Epidermal melanocyte (primary cell): ENCODE measurements at regions not wholly inside any gene's neighbourhood (a gene's known extent, or its start where the extent isn't known, plus 50 kb on each side); places are given as distances from the start of the nearest gene placed in this dataset.
"Not testable (repeated sequence)": the region's sequence is repeated elsewhere in the genome, so short reads cannot be mapped to it uniquely, and the experiment has no call there.

Experiments used
- DNase-seq: peaks from one replicate; pipeline ENCODE4 v3.0.0; 2011; ENCODE audit warnings: low spot score; ENCODE audit not compliant: insufficient read length

GRCh38 chr2:118616432-118616831 is 231.0 kb downstream of the EN1 start:
- no peak for DNase-seq

GRCh38 chr2:118614841-118615271 is 232.6 kb downstream of the EN1 start:
- no peak for DNase-seq

DNA sequence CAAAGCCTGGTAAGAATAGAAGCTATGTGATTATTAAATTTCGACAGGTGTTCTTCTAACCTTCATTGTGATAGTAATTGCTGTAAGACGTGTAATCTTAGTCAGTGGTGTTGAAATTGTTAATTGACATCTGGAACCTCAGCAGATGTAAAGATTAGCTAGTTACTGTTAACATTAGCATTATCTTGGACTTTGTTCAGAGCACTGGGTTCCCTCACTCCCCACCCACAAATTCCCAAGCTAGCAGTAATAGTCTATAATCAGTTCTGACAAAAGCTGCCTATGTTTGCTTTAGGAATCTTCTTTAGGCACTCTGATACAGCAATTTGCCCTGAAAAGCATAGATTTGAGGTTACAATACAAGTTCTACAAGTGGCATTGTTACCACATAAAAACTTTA is 233.7 kb downstream of the EN1 start:
- no peak for DNase-seq

DNA sequence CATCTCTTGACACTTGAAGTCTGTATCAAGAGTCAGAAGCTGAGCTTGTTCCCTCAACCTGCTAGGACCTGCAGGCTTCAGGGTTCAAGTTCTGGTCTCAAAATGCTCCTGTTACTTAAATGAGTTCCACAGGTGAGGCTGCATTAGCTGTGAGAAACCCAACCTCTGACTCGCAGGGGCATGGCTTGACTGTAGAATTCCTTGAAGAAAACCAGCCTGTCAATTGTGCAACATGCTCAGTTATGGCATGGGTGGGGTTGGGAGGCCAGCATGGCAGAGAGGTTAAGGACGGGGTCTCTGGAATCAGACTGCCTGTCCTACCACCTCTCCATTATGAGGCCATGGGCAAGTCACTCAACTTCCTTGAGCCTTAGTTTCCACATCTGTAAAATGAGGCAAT is 235.8 kb downstream of the EN1 start:
- DNase-seq = no peak

DNA sequence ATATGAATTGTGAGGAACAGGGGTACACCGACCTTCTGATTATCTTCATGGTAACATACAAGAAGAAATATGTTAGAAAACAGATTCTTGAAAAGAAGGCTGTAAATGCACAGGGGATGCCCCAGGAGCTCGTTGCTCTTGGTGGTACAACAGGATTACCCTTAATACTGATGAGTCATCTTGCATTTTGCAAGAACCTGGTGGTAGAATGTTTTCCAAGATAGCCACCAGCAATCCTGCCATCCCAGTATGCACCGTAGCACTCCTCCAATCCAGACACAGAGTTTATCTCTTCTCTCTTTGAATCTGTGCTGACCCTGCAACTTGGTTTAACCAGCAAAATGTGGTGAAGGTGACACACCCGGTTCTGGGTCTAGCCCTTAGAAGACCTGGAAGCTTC is 238.3 kb downstream of the EN1 start:
- DNase-seq = no peak

DNA sequence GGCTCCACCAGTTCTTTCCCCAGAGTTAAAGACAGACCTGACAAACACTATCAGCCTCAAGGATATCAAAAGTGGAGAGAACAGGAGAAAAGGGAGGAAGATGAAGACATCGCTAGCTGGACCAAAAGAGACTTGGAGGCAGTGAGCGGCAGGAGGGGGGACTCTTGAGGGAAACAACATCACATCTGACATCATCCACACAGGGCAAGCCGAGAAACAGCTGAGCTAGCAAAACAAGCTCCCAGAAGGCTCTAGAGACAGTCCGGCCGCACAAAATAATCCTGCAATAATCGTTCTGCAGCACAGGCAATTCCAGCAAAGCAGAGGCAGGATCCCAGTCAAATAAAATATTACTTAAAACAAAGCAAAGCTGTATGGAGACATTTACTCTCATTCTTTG is 239.8 kb downstream of the EN1 start:
- DNase-seq = no peak

- no peak for DNase-seq
Measured at GRCh38 chr2:118604811-118605210, 242.6 kb downstream of the EN1 start.

DNA sequence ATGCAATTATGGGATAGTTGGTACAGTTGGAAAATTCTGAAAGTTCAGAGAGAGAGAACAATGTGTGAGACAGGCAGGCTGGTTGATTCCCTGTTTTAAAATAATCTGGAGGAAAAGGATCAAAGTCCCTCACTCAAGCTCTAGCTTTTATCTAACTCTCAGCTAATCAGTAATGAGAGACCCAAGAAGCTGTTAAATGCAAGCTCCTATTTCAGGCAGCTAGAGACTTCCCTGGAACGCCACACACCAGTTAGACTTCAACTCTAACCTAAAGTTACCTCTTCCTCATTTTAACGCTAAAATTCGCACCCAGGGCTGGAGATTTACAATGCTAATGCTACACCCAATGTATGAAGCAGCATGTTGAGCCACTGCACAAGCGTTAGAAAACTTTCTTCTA is 243.1 kb downstream of the EN1 start:
- DNase-seq = no peak

- no peak for DNase-seq
Measured at GRCh38 chr2:118599141-118599540, 248.3 kb downstream of the EN1 start.

GRCh38 chr2:118596620-118597019 is 250.8 kb downstream of the EN1 start:
- no peak for DNase-seq

- DNase-seq = no peak
Measured at GRCh38 chr2:118593257-118593656, 254.2 kb downstream of the EN1 start.

- no peak for DNase-seq
Measured at GRCh38 chr2:118591223-118591622, 256.2 kb downstream of the EN1 start.

DNA sequence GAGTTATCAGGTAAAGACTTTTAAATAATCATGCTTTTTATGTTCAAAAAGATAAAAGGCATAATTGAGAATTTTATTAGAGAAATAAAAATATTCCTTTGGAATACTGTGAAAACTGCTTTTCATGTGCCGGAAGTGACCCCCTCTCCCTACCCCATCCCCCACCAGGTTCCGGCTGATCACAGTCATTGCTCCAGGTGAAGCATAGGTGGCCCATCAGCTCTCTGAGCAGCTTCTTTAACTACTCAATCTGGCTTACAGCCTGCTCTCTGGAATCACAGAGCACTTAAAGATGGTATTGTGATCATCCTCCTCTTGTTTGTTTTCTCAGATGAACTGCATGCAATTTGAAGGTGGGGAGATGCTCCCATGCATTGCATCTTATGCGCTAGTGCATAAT is 257.7 kb downstream of the EN1 start:
- no peak for DNase-seq

- no peak for DNase-seq
Measured at GRCh38 chr2:118588850-118589249, 258.6 kb downstream of the EN1 start.

DNA sequence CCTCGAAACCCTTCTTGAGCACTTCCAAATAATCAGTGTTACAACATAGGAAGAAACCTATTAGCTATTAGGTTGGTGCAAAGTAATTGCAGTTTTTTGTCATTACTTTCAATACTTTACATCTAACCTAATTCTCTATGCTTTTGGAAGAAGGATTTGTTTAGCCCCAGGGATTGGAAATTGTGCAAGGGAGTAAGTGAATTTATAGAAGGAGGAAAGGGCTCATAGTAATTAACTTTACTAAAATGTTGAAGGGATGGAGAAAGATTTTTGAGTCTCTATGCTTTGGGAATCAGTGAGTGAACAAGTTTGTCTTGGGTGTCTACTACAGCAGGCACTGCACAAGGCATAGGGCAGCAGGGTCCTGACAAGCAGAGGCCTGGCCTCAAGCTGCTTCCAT is 261.1 kb downstream of the EN1 start:
- no peak for DNase-seq

- DNase-seq = no peak
Measured at GRCh38 chr2:118584877-118585276, 262.6 kb downstream of the EN1 start.

DNA sequence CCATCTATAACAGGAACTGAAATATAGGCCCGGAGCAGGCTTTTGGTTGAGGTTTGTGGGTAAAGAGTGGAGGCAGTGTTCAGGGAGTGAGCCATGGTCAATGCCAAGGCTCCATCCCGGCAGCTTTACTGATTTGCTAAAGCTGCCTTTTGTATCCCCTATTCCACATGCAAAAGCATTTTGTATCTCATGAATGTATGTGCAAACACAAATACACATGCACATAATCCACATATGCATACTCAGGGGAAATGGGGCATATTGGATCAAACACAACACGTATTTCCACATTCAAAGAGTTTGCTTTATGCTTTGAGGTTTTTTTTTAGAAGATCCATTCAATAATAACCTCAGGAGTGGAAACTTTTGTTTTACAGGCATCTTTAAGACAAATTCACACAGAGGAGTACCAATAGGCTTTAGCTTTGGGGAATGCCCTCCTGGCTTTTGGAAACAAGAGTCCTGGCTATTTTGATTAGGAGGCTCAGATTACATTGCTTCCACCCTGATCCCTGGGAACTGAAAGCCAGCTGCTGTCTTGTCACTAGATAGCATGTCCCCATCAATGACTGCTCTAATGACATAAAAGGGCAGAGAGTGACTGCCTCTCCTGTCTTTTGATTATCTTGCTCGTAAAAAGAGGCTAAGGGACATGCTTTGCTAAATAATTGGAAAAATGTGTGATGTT is 263.2 kb downstream of the EN1 start:
- no peak for DNase-seq

- DNase-seq = no peak
Measured at GRCh38 chr2:118582058-118582457, 265.4 kb downstream of the EN1 start.

DNA sequence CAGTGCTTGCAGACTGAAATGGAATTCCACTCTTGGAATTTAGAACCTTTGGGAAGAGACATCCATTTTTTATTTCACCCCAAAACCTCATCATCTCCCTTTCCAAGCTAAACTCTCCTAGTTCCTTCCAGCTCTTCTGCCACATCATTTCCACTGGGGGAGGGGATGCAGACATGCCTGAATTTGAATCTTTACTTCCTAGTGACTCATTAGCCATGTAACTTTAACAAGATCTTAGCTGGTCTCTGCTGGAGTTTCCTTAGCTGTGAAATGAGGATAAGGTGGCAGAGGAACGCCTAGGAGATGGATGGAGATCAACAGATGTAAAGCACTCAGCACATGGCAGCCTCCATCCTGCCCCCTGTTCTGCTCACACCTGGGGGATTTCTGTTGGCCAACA is 266.8 kb downstream of the EN1 start:
- DNase-seq = no peak

DNA sequence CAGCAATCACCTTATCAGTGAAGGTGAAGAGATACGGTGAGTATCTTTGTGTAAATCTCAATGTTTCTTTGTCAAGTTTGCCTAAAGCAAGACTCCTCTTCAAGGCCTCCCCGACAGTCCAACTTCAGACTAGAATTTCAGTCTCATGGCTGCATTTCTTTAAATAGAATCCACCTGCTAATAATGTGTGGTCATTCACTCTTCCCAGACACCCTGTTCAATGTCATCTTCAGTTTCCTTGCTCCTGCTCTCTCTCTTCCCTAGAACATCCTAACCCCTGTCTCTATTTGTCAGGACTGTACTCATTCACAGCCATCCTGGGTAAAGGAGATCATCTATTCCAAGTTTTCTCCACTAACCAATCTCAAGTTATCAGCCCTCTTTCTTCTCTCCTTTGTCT is 267.3 kb downstream of the EN1 start:
- no peak for DNase-seq

DNA sequence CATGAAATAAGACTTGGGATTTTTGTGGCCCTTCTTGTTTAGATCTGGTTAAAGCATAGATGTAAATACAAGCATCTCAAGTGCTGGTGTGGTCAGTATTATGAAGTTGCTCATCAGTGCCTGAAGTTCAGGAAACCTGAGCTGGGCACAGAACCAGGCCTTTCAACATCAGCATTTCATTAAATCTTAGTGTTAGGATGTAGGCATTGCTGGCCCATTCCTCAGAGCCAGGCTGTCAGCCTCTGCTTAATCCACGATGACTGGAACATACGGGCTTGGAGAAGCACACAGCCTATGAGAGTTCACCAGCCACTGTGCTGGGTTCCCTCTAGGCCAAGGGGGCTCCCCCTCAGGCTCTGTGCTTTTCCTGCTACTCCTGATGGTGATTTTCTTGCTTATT is 270.2 kb downstream of the EN1 start:
- DNase-seq = no peak

DNA sequence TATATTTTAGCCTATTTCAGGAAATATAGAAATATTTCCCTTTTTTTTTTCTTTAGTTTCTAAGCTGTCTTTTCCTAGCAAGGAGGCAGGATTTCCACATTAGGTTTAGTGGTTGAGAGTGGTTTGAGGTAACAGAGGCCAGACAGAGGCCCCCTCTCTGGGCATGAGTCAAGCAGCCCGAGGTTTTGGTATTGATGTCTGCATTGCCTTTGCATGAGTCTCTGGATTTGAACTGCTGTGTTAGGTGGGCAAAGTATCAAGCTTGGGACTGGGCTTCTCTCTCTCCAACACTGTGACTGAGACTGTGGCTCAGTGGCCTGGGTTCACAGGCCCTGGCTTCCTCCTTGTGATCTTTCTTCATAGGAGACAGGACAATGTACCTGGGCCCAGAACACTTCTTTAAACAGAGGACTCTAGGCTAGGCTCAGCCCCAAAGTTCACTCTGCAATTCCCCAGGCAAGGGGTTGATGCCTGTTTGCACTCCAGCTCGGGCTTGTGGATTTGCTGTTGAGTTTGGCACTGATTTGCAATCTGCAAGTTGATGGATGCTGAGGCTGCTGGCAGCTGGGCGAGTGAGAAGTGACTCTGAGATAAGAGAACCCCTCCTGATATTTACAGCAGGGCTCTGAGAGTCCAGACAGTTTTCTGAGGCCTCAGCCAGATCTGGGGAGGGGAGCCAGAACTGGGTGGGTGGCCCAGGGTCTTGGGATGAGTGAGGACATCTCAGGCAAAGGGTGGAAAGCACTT is 271.2 kb downstream of the EN1 start:
- DNase-seq = no peak

GRCh38 chr2:118572380-118572779 is 275.1 kb downstream of the EN1 start:
- DNase-seq = not testable (repeated sequence)
